NCI-H1694 treated with DMSO at 0.1 percent for 48 hours (cell line): ENCODE measurements at regions not wholly inside any gene's neighbourhood (a gene's known extent, or its start where the extent isn't known, plus 50 kb on each side); places are given as distances from the start of the nearest gene placed in this dataset.

Experiments
- DNase-seq: peaks from one replicate; lab custom pipeline; 2025; lab: John Stamatoyannopoulos, UW

DNA sequence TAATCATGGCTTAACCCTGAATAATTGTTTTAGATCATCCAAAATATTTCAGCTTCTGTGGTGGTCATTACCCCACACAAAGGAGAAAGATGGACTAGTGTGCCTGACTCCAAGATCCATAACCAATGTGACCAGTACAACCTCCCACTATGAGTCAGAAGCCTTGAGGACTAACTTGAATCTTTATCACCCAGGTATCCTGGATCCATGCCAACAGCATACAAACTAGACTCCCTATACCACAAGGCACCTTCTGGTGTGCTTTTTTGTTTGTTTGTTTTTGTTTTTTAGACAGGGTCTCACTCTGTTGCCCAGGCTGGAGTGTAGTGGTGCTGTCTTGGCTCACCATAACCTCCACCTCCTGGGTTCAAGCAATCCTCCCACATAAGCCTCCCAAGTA is 317.7 kb downstream of the VPS13C start:
- DNase-seq = no peak

DNA sequence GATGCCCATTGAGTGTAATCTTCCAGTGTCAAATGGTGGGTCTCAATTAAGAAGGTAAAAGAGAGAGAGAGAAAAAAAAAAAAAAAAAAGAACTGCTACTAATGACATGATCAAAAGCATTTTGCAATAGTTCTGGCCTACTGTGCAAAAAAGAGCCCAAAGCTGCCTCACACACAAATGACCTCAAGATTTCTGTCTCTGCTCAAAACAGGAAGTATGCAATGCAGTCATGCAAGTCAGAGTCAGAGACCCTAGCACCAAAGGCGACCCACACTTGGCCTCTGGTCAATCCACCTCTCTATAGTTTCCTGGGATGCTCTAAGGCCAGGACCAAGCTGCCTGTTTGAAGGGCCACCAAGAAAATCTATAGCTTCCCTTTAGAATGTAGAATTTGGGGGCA is 323.5 kb downstream of the VPS13C start:
- DNase-seq = no peak

- DNase-seq = no peak
Observed at GRCh38 chr15:61731099-61731498, 329.1 kb downstream of the VPS13C start.

DNA sequence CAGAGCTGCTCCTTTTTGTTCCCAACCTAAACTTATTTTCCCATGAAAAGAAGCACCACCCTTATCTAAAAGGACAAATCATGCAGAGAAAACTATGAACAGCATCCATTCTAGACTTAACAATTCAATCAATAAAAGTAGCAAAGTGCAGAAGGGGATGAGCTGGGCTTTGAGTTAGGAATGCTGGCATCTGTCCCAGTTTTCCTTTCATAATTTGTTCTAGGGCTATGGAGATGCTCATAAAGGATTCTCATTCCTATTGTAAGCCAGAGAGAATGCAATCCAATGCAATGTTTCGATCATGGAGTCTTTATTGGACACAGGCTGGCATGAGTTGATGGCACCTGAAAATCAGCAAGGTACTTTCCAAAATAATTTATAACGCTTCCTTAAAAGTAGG is 330.6 kb downstream of the VPS13C start:
- DNase-seq = no peak

DNA sequence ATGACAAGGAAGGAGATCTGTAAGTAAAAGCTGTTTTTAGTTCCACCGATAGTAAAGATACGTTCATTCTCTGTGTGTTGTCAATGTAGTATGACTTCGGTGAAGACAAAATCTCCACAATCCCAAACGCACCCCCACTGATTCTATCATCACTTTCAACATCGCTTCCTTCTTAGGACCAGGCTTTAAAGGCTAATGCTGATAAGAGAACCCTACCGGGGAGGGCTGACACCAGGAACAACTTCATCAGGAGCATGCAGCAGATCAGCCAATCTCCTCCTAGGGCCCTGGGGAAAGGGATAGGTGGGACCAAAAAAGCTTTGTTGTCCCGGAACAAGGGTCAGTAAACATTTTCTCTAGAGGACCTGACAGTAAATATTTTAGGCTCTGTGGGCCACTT is 334.1 kb downstream of the VPS13C start:
- no peak for DNase-seq

DNA sequence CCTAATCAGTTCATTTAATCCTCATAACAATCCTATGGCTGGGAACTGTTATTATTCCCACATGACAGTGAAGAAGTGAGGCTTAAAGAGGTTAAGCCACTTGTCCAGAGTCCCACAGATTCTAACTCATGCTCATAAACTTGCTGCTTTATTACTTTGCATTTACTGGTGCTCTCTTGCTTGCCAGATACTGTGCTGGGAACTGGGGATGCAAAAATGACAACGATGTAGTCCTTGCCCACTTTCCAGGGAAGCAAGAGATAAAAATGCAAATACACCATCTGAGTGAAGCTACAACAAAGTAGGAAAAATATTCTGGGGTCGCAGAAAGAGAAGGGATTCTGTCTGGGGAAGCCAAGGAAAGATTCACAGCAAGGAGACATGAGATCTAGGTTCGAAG is 335.0 kb downstream of the VPS13C start:
- DNase-seq = no peak

- DNase-seq = no peak
Observed at GRCh38 chr15:61724251-61724939, 335.9 kb downstream of the VPS13C start.

- no peak for DNase-seq
Observed at GRCh38 chr15:61721418-61721817, 338.8 kb downstream of the VPS13C start.

GRCh38 chr15:61720197-61720704 is 340.0 kb downstream of the VPS13C start:
- no peak for DNase-seq

- no peak for DNase-seq
Observed at GRCh38 chr15:61715082-61715481, 345.2 kb downstream of the VPS13C start.

DNA sequence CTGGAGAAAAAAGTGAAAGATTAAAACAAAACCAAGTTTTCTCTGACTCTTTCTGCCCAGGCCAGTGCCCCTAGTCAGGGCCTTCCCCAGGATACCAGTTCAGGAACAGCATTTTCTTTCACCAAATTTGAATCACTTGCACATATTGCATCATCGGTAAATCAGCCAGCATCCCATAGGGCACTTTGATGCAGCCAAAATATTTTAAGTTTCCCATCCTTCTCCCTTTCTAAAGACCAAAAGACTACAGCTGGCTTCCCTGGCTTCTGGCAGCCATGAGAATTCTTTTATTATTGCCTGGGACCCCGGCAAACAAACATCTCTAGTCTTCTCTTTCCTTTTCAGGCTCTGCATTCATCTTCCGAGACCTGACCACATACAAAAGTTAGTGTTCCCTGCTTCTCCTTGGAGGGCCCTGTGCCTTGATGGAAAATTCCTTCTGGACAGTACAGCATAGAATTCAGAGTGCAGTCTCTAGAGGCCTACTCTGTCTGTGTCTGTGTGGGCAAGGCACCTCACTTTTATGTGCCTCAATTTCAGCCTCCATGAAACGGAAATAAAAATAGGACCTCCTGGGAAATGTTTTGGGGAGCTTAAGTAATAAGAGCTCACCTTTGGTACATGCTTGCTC is 348.0 kb downstream of the VPS13C start:
- no peak for DNase-seq

GRCh38 chr15:61702224-61703020 is 357.8 kb downstream of the VPS13C start:
- DNase-seq = no peak

DNA sequence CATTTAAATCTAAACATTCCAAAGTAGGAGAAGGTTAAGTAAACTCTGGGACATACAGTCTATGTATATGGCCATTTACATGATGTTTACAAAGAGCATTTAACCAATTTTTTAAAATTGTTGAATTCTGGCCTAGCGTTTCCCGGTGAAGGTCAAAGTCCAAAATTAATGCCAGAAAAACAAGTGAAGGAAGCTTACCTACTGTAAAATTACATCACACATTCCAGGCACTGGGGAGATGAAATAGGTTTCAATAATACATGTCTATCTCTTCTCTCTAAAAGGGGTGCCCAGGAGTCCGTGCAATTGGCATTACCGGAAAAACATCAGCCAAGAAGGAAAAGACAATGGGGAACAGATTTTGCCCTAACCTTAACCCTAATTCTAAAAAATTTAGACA is 358.8 kb downstream of the VPS13C start:
- DNase-seq = no peak

DNA sequence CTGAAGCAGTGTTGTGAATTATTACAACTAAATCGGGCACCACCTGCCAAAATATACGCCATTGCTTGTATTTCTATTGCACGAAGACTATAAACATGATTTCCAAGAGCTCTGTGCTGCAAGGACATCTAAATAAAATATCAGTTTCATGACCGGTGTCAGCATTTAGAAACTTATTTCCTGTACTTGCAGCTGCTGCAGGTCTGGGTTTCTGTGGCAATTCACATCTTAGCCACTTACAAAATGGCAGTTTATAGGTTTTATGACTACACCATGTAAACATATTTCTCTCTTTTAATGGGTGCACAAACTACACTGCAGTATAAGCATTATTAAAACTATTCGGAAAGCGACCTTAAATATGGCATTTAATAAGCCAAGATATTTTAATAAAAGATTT is 359.4 kb downstream of the VPS13C start:
- no peak for DNase-seq

- no peak for DNase-seq
Observed at GRCh38 chr15:61697796-61698195, 362.5 kb downstream of the VPS13C start.

GRCh38 chr15:61689067-61689466 is 371.2 kb downstream of the VPS13C start:
- DNase-seq = no peak

- DNase-seq = no peak
Observed at GRCh38 chr15:61687651-61688050, 372.6 kb downstream of the VPS13C start.

- no peak for DNase-seq
Observed at GRCh38 chr15:61687124-61687523, 373.1 kb downstream of the VPS13C start.

GRCh38 chr15:61685971-61686370 is 374.3 kb downstream of the VPS13C start:
- DNase-seq = no peak

DNA sequence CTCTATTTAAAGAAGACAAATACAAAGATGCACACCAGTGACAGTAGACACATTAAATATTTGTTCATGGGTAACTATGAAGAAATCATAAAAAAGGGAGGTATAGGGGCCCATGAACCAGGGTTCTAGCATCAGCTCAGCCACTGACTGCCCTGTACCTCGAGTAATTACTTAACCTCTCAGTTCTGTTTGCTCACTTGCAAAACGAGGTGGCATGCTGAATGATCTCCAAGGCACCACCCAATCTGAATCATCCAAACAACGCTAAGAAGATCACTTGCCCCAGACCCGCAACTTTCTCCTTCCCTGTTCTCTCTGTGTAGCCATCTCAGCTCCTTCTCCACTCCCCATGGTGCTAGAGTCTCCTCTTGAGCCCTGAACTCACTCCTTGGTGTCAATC is 374.7 kb downstream of the VPS13C start:
- DNase-seq = no peak

DNA sequence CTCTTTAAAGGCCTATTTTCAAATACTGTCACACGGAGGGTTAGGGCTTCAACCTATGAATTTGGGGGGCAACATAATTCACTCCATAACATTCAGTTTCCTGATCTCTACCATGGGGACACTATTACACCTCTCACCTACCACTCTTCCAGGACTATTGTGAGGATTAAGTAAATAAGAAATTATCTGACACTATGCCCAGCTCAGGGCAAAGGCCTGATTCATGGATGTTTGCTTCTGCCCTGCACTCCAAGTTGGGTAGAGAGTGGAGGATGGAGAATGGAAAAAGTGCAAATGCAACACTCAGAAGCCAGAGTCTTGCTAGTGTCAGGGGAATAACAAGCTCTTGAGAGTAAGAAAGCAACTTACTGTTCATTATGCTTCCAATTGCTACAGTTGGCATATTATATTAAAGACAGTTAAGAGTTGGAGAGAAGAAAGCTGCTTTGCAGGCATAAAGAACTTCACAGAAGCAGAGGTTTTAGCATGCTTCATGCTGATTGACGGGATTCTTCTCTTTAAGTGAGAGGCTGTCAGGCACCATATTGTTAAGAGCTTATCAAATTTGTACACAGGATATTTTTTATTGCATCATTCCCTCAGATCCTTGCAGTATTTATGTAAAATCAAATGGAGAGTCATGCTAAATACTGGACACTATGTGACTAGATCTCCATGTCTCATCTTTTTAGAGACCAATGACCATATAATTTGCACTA is 375.3 kb downstream of the VPS13C start:
- no peak for DNase-seq
